HG02678 (cell line): ENCODE measurements at regions not wholly inside any gene's neighbourhood (a gene's known extent, or its start where the extent isn't known, plus 50 kb on each side); places are given as distances from the start of the nearest gene placed in this dataset.

ENCODE experiments used
- ATAC-seq: cut with Tn5 transposase; IDR thresholded peaks from one replicate; pipeline ENCODE4 v1.9.1; 2021; ENCODE audit warnings: mild to moderate bottlenecking, moderate library complexity; ENCODE audit not compliant: unreplicated experiment

DNA sequence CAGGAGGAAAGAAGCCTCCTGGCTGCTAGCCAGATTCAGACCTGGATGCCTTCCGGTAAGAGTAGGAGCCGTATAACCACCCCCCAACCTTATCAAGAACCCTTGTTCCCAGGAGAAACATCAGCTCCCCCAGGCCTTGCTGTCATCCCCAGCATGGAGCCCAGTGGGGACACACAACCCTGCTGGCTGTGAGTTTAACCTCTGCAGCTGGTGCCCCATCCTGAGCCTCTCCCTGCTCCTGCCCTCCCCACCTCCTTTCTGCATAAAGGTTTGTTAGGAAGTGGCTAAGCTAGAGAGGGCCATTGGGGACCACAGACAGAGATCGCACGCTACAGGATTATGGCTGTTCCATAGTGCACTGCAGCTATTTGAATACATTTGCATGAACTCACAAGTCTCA lies 55.5 kb upstream of the RPL38 start:
- ATAC-seq, result no peak

DNA sequence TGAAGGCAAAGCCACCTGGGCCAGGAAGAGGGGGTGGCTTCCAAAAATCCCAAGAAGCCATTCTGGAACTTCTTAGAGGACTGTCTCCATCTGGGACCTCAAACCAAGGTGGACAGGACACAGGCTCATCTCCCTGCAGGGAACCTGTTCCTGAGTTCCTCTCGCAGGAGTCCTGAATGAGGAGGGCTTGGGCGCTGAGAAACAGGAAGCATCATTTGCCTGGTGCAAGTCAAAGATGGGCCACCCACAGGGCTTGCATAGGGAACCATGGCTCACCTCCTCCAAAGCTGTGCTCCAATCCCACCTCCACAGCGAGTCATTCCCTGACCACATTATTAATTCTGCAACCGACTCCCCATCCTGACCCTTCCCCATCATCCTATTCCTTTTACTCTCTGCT lies 55.0 kb upstream of the RPL38 start:
- ATAC-seq, result no peak

DNA sequence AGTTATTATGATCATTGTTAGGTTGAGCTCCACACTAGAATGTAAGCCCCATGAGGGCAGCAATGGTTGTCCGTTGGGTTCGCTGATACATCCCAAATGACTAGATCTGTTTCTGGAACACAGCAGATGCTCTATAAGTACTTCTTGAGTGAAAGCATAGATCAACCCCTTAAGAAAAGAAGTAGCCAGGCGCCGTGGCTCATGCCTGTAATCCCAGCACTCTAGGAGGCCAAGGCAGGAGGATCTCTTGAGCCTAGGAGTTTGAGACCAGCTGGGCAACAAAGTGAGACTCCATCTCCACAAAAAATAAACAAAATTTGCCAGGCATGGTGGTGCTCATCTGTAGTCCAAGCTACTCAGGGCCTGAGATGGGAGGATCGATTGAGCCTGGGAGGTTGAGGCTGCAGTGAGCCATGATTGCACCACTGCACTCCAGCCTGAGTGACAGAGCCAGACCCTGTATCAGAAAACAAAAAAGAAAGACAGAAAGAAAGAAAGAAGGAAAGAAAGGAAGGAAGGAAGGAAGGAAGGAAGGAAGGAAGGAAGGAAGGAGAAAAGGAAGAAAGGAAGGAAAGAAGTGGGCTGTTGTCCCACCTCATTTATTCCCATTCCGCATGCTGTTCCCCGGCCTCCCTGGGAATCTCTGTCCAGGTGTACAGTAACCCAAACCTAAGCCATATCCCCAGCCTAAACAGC lies 54.4 kb upstream of the RPL38 start:
- ATAC-seq, result no peak

DNA sequence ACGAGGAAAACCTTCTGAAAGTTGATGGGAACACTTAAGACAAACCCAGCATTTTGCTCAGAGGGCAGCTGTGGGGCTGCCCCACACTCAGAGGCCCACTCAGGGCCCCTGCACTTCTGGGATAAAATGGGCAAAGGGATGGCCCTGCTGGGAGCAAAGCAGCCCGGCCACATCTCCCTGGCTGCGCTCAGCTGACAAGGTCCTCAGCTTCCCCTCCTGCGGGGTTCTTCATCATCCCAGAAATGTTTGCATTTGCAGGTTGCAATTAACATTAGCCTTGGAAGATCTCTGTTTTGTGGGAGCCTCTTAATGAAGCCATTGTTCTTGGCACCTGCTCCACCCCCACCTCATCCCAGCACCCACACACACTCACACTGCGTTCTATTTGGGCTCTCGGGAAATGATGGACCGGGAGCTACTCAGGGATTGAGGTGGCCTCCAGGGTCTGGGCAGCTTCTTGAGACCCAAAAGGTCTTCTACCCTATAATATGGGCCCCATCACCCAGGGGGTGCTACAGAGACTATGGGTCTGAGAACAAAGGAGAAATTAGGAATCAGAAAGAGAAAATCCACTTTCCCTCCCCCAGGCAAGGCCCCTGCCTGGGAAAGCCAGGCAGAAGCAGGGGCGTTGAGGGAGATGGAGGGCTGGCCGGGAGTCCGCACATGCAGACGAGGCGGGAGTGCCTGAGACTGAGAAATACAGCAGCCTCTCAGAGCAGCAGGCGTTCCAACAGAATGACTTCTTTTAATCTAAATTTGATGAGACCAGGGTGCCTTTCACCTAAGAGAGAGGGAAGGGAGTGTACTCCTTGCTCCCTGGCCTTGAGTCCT lies 53.7 kb upstream of the RPL38 start:
- ATAC-seq, result no peak

DNA sequence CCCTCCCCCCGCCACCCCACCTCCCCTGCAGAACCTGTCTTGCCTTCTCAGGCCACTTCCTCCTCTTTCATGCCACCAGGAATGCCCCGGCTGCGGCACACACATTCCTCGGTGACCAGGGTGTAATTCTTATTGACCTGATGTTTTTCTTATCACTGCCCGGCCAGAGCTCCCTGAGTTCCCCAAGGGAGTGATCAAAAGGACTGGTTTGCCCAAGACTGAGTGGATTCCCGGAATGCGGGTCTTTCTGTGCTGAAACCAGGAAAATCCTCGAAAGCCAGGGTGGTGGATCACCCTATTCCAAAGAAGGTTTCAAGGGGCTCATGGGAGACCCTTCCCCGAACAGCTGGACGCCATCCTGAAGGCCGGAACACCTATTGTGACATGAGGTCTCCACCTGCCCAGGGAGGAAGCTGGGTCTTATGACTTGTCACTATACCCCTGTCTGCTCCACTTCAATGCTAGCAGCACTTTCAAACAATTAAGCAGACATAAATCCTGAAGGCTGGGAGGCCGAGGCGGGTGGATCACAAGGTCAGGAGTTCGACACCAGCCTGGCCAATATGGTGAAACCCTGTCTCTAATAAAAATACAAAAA lies 53.0 kb upstream of the RPL38 start:
- no peak for ATAC-seq

DNA sequence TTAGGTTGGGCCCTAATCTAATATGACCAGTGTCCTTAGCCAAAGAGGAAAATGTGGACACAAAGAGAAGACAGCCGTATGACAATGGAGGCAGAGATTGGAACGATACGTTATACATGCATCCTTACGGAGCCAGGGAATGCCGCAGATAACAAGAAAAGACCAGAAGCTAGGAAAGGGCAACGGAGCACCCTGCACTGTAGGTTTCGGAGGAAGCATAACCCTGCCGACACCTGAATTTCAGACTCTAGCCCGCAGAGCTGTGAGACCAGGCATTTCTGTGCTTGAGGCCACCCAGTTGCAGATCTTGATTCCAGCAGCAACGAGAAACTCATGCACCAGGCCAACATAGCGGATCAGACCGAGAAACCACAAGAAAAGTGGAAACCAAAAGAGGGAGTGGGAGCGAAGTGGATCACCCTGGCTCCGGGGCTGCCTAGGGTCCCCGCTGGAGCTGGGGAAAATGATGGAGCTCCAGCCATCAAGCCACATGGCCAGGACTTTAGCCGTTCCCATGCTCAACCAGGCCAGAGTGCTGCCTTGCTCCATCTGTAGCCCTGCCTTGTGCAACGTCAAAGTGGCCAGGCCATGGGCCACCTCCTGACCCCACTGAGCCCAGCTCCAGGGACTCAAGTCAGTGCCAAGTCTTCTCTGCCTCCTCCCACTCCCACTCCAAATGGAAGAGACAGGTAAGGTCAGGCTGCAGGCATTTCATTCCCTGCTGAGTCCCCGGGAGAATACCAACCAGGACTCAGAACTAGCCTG lies 51.7 kb upstream of the RPL38 start:
- no peak for ATAC-seq

DNA sequence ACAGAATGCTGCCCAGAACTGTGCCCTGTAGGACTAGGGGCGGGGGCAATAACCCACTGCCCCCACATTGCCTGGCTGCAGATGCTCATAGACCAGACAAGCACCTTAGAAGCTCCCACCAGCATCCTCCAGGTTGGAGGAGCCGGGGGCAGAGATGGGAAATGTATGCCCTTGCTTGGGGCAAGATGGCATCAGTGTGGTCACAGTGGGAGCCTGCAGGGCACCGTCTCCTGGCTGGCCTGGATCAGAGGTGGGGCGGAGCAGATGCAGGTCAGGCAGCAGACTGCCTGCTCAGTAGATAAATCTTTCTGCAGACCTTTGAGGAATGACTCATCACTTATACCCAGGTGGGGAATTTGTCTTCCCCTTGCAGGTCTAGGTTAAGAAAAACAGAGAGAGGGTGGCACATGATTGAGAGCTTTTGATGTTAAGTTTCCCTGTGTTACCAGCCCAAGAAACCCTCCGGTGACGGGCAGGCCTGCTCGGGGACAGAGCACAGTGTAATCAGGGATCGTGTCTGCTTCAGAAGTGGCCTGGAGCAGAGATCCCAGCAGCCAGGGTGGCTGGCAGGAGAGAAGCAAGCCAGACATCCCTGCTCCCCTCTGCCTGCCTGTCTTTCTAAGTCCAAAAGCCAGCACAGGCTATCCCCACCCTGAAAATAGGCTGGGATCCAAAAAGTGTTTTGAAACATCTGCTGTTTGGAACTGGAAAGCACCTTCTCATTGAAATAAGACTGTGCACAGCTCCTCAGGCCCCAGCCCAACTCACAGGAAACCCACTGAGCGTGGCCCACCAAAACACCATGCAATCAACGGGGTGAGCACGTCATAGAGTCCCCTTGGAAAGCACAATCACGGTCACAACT lies 50.7 kb upstream of the RPL38 start:
- ATAC-seq, result no peak

DNA sequence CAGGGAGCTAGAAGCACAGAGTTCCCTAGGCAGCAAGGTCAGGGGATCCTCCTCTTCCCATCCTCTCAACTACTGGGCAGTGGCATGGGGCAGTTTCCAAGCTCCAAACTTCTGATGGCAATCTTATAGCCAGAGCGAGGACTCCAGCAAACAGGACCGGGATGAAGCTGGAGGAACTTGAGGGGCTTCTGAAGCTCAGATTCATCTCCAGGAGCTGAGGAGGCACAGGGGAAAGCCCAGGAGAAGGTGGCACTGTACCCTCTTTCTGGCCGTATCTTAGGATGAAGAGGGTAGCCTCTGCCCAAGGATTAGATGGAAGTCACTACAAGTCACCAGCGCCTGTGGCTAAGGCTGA lies 50.0 kb upstream of the RPL38 start:
- no peak for ATAC-seq
